ENCODE measurements at regions not wholly inside any gene's neighbourhood (a gene's known extent, or its start where the extent isn't known, plus 50 kb on each side); places are given as distances from the start of the nearest gene placed in this dataset.

DNA sequence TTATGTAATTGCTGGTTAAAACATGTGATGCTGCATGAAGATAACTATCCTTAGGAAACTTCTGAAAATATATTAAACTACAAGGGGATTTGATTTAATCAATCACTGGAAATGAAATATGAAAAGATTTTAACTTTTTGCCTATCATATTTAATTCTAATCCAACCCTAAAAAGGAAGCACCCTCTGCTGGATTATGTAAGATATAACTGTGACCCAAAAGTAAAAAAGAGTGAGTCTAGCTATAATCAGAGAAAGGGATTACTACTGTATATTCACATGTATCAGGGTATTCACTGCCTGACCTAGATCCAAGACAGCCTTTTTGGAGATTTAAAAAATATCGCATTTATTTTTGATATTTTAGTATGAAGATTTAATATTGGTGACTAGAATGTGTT, 295.5 kb downstream of the MDFIC start (continued):
- TF ChIP-seq POU5F1 (IDR thresholded peaks at IDR 0.05; ENCODE audit: low read depth, low read length) (no peak), NANOG (IDR thresholded peaks at IDR 0.05; ENCODE audit: insufficient read depth, low read depth, low read length, poor library complexity, severe bottlenecking) (no peak), PHF8 (conservative IDR thresholded peaks at IDR 0.05; ENCODE audit: low read depth, low read length) (no peak), CREB1 (IDR thresholded peaks at IDR 0.05) (no peak), HDAC2 (IDR thresholded peaks at IDR 0.05; ENCODE audit: borderline replicate concordance in 1 of 2, low read depth in 2 of 2, low read length in 2 of 2) (no peak)
